HG03139 (cell line): ENCODE measurements at regions not wholly inside any gene's neighbourhood (a gene's known extent, or its start where the extent isn't known, plus 50 kb on each side); places are given as distances from the start of the nearest gene placed in this dataset.
"Not testable (repeated sequence)": the region's sequence is repeated elsewhere in the genome, so short reads cannot be mapped to it uniquely, and the experiment has no call there.

Experiments
- ATAC-seq: cut with Tn5 transposase; IDR thresholded peaks from one replicate; pipeline ENCODE4 v1.9.1; 2021; ENCODE audit not compliant: unreplicated experiment

- ATAC-seq: not testable (repeated sequence)
Measured at GRCh38 chr18:71303743-71304142, 1014.9 kb downstream of the SOCS6 start.

- ATAC-seq: no peak
Measured at GRCh38 chr18:71301596-71301995, 1012.8 kb downstream of the SOCS6 start.

GRCh38 chr18:71294201-71294600 lies 1005.4 kb downstream of the SOCS6 start:
- ATAC-seq: not testable (repeated sequence)

GRCh38 chr18:71293322-71293721 lies 1004.5 kb downstream of the SOCS6 start:
- no peak for ATAC-seq

GRCh38 chr18:71287268-71287667 lies 998.4 kb downstream of the SOCS6 start:
- ATAC-seq: no peak

- ATAC-seq: no peak
Measured at GRCh38 chr18:71252351-71252865, 963.6 kb downstream of the SOCS6 start.

- no peak for ATAC-seq
Measured at GRCh38 chr18:71250191-71250590, 961.3 kb downstream of the SOCS6 start.

- ATAC-seq: no peak
Measured at GRCh38 chr18:71249791-71250190, 960.9 kb downstream of the SOCS6 start.

- no peak for ATAC-seq
Measured at GRCh38 chr18:71242981-71243380, 954.1 kb downstream of the SOCS6 start.

- no peak for ATAC-seq
Measured at GRCh38 chr18:71238974-71239624, 950.3 kb downstream of the SOCS6 start.

GRCh38 chr18:71237641-71238040 lies 948.8 kb downstream of the SOCS6 start:
- no peak for ATAC-seq

GRCh38 chr18:71233177-71233576 lies 944.3 kb downstream of the SOCS6 start:
- ATAC-seq: no peak

GRCh38 chr18:71223486-71223885 lies 934.6 kb downstream of the SOCS6 start:
- no peak for ATAC-seq

- no peak for ATAC-seq
Measured at GRCh38 chr18:71221405-71221804, 932.6 kb downstream of the SOCS6 start.

GRCh38 chr18:71212739-71213138 lies 923.9 kb downstream of the SOCS6 start:
- ATAC-seq: not testable (repeated sequence)

- ATAC-seq: no peak
Measured at GRCh38 chr18:71212222-71212621, 923.4 kb downstream of the SOCS6 start.

- no peak for ATAC-seq
Measured at GRCh38 chr18:71209944-71210343, 921.1 kb downstream of the SOCS6 start.

- ATAC-seq: no peak
Measured at GRCh38 chr18:71194438-71194837, 905.6 kb downstream of the SOCS6 start.

GRCh38 chr18:71189581-71189980 lies 900.7 kb downstream of the SOCS6 start:
- ATAC-seq: no peak

- no peak for ATAC-seq
Measured at GRCh38 chr18:71168557-71169145, 879.8 kb downstream of the SOCS6 start.

- no peak for ATAC-seq
Measured at GRCh38 chr18:71136487-71136886, 847.6 kb downstream of the SOCS6 start.

GRCh38 chr18:71134122-71134521 lies 845.3 kb downstream of the SOCS6 start:
- no peak for ATAC-seq

GRCh38 chr18:71131918-71132317 lies 843.1 kb downstream of the SOCS6 start:
- no peak for ATAC-seq
